Mucosa of descending colon (tissue), 3 donors: ENCODE measurements at regions not wholly inside any gene's neighbourhood (a gene's known extent, or its start where the extent isn't known, plus 50 kb on each side); places are given as distances from the start of the nearest gene placed in this dataset.

Source experiments
- ATAC-seq: fragments of 200-7000 bp; cut with Tn5 transposase; one replicate; pipeline ENCODE4 v1.9.1; 2020; ENCODE audit warnings: mild to moderate bottlenecking, moderate library complexity
- DNase-seq, 3 donors: peaks; one replicate each; pipeline ENCODE4 v3.0.0-alpha.2; 2020
- H3K36me3 ChIP-seq: fragments of 200-600 bp; one replicate; pipeline ENCODE4 v1.8.0; 2021; ENCODE audit warnings: low read depth, mild to moderate bottlenecking
- H3K4me1 ChIP-seq: fragments of 200-600 bp; one replicate; pipeline ENCODE4 v1.8.0; 2021; ENCODE audit warnings: low read depth, mild to moderate bottlenecking
- H3K4me3 ChIP-seq: fragments of 200-600 bp; one replicate; pipeline ENCODE4 v1.8.0; 2021; ENCODE audit warnings: mild to moderate bottlenecking
- H3K9me3 ChIP-seq: fragments of 200-600 bp; one replicate; pipeline ENCODE4 v1.8.0; 2021; ENCODE audit warnings: mild to moderate bottlenecking
- CTCF ChIP-seq: fragments of 200-600 bp; IDR thresholded peaks from one replicate; pipeline ENCODE4 v1.8.0; 2022; ENCODE audit warnings: antibody characterized with exemption, mild to moderate bottlenecking
- intact Hi-C, 2 donors: fragments of 100-400 bp; cut with DNase I in 1 of 2; cut with micrococcal nuclease in 1 of 2; formaldehyde crosslinking; loops; one replicate each; pipeline versions ENCODE4 v1.11.0 to v1.11.1; 2022; cut with DNase I, micrococcal nuclease
- donor health status: DM: no; HTN: no; CAD: no; lungs with moderate emphysema.
- donor health status: DM: no; HTN: no; CAD: no.
- donor health status: DM: no; HTN: yes; CAD: no.

GRCh38 chr5:167767795-167768194, 523.6 kb upstream of the WWC1 start:
- Histone ChIP-seq H3K36me3 (no peaks in the 10 kb centered on the region), H3K4me1 (no peaks in the 10 kb centered on the region), H3K9me3 (no peaks in the 10 kb centered on the region), H3K4me3 (no peak overlapping the region)
- intact Hi-C loops = no loop called here
- ATAC-seq (no peak), DNase-seq (no peak)
- no peak for TF ChIP-seq CTCF

- Histone ChIP-seq H3K9me3 (no peaks in the 10 kb centered on the region), H3K36me3 (no peaks in the 10 kb centered on the region), H3K4me1 (no peaks in the 10 kb centered on the region), H3K4me3 (no peak overlapping the region)
- no peak for TF ChIP-seq CTCF
- ATAC-seq (no peak), DNase-seq (no peak)
- intact Hi-C loops = no loop called here
Observed at GRCh38 chr5:167769846-167770413, 521.5 kb upstream of the WWC1 start.

GRCh38 chr5:167770461-167770860, 521.0 kb upstream of the WWC1 start:
- Histone ChIP-seq H3K4me1 (no peaks in the 10 kb centered on the region), H3K9me3 (no peaks in the 10 kb centered on the region), H3K4me3 (no peak overlapping the region), H3K36me3 (no peaks in the 10 kb centered on the region)
- intact Hi-C loops = no loop called here
- no peak for DNase-seq
- TF ChIP-seq CTCF = no peak
- ATAC-seq = no peak

GRCh38 chr5:167771571-167771970, 519.9 kb upstream of the WWC1 start:
- no peak overlapping the region for H3K4me3 ChIP-seq
- DNase-seq = no peak
- intact Hi-C loops = no loop called here

GRCh38 chr5:167773668-167774301, 517.7 kb upstream of the WWC1 start:
- no peaks in the 10 kb centered on the region for H3K9me3 ChIP-seq
- no peak overlapping the region for H3K4me3 ChIP-seq
- no peak for ATAC-seq
- no peaks in the 10 kb centered on the region for H3K36me3 ChIP-seq
- H3K4me1 ChIP-seq = no peaks in the 10 kb centered on the region
- intact Hi-C loops = no loop called here
- TF ChIP-seq CTCF = no peak
- DNase-seq = no peak

More at GRCh38 chr5:167771571-167771970, 519.9 kb upstream of the WWC1 start:
- no peak for TF ChIP-seq CTCF
- ATAC-seq = no peak
- no peaks in the 10 kb centered on the region for H3K9me3 ChIP-seq
- no peaks in the 10 kb centered on the region for H3K36me3 ChIP-seq
- H3K4me1 ChIP-seq = no peaks in the 10 kb centered on the region
